NB4 (cell line): ENCODE measurements at regions not wholly inside any gene's neighbourhood (a gene's known extent, or its start where the extent isn't known, plus 50 kb on each side); places are given as distances from the start of the nearest gene placed in this dataset.

Experiments
- DNase-seq: peaks from one replicate; pipeline ENCODE4 v3.0.0; 2010; ENCODE audit warnings: low read depth
- H3K4me3 ChIP-seq: one replicate; pipeline ENCODE4 v1.5.1; 2011; ENCODE audit warnings: mild to moderate bottlenecking, low read depth, low read length, moderate library complexity
- MYC ChIP-seq: IDR thresholded peaks from 2 replicates; pipeline ENCODE4 v1.6.1; 2011; ENCODE audit warnings: low read depth, low read length
- POLR2A ChIP-seq: IDR thresholded peaks from 2 replicates; pipeline ENCODE4 v1.6.1; 2011; ENCODE audit warnings: mild to moderate bottlenecking; ENCODE audit not compliant: insufficient read length; ENCODE audit errors: extremely low read depth
- TF ChIP-seq, protein P1 (sequence below): IDR thresholded peaks from one replicate; pipeline ENCODE4 v1.5.1; 2012; ENCODE audit warnings: low read depth, low read length
- TF ChIP-seq, protein P2 (sequence below): IDR thresholded peaks from 2 replicates; pipeline ENCODE4 v1.6.1; 2011; ENCODE audit warnings: low read depth, low read length

DNA sequence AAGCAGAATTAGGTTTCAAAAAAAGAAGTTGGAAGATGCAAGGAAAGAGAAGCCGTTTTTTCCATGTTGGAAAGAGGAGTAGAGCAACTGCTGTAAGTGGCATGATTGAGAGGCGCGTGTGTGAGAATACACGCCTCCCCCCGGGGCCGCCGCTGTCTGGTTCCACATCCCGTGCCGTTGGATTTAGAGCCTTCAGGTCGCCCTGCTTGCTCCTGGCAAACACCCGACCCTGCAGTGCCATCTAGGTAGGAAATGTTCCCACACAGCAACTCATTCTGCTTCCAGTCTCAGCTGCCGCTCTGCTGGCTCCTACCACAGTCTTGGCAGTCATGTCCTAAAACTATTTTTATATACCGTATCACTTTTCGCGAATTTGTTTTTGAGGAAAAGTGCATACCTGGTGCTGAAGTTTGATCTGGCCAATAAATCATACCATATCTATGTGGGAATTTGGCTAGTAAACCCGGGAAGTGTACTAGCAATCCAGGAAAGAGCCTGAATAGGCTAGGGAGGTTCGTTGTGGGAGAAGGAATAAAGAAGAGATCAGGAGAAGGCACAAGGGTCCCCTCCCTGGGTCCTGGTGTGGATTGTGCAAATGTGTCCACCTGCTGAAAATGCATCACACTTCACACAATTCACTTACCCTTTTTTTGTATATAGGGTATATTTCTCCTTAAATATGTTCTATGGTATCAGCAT lies 372.7 kb downstream of the FBXO15 start:
- DNase-seq, result no peak
- H3K4me3 ChIP-seq, result no peak overlapping the region
- TF ChIP-seq MYC (no peak), POLR2A (no peak)
- TF ChIP-seq, protein P1, sequence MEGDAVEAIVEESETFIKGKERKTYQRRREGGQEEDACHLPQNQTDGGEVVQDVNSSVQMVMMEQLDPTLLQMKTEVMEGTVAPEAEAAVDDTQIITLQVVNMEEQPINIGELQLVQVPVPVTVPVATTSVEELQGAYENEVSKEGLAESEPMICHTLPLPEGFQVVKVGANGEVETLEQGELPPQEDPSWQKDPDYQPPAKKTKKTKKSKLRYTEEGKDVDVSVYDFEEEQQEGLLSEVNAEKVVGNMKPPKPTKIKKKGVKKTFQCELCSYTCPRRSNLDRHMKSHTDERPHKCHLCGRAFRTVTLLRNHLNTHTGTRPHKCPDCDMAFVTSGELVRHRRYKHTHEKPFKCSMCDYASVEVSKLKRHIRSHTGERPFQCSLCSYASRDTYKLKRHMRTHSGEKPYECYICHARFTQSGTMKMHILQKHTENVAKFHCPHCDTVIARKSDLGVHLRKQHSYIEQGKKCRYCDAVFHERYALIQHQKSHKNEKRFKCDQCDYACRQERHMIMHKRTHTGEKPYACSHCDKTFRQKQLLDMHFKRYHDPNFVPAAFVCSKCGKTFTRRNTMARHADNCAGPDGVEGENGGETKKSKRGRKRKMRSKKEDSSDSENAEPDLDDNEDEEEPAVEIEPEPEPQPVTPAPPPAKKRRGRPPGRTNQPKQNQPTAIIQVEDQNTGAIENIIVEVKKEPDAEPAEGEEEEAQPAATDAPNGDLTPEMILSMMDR, result no peak
- TF ChIP-seq, protein P2, sequence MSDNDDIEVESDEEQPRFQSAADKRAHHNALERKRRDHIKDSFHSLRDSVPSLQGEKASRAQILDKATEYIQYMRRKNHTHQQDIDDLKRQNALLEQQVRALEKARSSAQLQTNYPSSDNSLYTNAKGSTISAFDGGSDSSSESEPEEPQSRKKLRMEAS, result no peak

DNA sequence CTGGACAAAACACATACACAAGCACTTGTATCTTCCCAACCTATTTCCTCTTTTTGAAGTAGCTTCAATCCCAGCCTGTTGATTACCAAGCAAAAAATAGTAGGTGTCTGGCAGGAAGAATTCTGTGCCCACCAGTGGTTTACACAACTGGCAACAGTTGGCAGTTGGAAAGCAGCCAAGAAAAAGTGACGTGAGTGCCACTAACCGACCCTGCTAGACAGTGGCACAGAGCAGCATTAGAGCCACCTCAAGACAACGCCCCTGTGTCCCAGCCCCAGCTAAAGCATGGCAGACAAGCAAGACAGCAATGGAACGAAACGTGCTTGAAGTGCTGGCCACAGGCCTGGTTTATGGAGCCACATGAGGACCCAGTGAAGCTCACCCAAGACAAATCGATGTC lies 379.6 kb downstream of the FBXO15 start:
- H3K4me3 ChIP-seq, result no peak overlapping the region
- no peak for DNase-seq
- TF ChIP-seq MYC, result no peak
- no peak for TF ChIP-seq POLR2A
- TF ChIP-seq, protein P1, result no peak
- TF ChIP-seq, protein P2, result no peak

DNA sequence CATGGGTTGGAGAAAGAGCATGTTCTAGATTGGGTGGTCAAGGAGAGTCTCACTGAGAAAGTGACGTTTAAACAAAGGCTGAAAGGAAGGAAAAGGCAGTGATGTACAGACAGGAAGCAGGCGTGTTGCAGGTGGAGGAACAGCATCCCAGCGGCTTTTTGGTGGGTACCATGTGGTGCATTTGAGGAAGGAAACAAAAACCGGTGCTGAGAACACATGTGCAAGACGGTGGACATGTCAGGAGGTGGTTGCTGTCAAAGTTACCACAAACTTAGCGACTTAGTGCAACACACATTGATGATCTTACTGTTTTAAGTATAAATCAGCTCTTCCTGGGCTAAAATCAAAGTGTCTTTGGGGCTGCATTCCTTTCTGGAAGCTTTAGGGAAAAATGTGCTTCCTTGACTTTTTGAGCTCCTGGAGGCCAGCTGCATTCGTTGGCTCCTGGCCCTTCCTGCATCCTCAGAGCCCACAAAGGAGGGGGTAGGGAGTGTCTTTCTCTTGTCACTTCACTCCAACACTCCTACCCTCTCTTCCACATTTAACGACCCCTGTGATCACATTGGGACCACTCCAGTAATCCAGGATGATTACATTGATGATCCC lies 380.6 kb downstream of the FBXO15 start:
- no peak for DNase-seq
- TF ChIP-seq POLR2A (no peak), MYC (no peak)
- TF ChIP-seq, protein P1, result no peak
- TF ChIP-seq, protein P2, result no peak
- no peak overlapping the region for H3K4me3 ChIP-seq

DNA sequence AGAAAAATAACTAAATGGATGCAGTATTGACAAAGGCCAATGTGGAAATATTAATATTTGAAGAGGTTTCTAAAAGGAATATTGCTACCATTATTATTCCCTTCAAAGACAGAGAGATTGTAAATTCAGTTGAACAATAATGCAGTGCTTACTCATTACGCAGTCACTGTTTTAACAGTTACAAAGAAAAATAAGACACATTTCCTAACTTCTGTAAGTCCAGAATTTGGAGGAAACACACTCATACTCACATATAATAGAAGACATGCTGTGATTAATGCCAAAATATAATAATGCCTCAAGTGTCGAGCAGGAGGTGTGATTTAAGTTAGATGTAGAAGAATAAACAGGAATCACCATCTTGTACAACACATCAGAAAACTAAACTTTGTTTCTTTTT lies 389.2 kb downstream of the FBXO15 start:
- no peak overlapping the region for H3K4me3 ChIP-seq
- TF ChIP-seq, protein P2, result no peak
- TF ChIP-seq POLR2A (no peak), MYC (no peak)
- TF ChIP-seq, protein P1, result no peak
- DNase-seq, result no peak

DNA sequence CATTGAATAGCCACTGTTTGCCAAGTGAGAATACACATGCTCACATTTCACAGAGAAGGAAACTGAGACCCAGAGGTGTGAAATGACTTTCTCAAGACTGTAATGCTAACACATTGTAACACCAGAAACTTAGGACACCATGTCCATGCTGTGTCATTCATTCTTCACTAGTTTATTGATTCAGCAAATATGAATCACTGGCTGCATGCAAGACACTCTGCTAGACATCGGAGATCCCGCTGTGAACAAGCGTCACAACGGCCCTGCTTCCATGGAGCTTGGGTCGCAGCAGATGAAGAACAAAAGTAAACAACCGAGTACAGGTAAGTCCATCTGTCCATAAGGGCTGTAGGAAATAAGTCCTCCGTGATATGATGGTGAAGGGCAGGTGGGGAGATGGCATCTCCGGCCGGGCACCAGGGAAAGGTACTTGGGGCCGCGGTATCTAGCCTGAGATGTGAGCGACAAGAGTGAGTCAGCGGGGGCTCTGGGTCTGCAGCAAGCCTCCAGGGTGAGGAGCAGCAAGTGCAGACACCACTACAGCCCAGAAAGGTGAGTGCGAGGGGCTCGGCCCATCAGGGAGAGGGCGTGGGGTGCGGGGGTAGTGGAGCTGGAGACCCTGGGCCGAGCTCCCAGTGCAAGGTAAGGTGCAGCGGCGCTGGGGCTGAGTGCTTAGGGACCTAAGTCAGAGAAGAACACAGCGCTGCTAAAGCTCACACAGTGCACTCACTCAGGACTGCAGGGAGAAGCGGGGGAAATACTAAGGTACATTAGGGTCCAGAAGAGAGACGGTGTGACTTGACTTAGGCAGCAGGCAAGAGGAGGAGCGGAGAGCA lies 391.2 kb downstream of the FBXO15 start:
- no peak overlapping the region for H3K4me3 ChIP-seq
- TF ChIP-seq MYC (no peak), POLR2A (no peak)
- TF ChIP-seq, protein P2, result no peak
- TF ChIP-seq, protein P1, result no peak
- DNase-seq, result no peak
